ENCODE measurements at regions not wholly inside any gene's neighbourhood (a gene's known extent, or its start where the extent isn't known, plus 50 kb on each side); places are given as distances from the start of the nearest gene placed in this dataset.

DNA sequence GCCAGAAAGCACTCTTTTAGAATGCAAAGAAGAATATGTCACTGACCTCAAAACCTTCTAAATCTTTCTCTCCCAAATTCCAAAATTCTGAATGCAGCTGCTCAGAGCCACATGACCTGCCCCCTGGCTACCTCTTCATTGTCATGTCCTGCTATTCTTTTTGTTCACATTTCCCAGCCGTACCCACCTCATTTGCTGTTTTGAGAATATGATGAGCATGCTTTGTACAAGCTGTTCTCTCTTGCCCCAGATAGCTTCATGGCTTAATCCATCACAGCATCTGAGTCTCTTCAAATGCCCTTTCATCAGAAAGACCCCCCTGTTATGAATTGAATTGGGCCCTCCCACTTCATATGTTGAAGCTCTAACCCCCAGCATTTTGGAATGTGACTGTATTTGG is 214.3 kb downstream of the KCNS3 start:
- DNase-seq (ENCODE audit: insufficient read length, low spot score), result no peak
- no peak for FAIRE-seq
- TF ChIP-seq, protein P1, sequence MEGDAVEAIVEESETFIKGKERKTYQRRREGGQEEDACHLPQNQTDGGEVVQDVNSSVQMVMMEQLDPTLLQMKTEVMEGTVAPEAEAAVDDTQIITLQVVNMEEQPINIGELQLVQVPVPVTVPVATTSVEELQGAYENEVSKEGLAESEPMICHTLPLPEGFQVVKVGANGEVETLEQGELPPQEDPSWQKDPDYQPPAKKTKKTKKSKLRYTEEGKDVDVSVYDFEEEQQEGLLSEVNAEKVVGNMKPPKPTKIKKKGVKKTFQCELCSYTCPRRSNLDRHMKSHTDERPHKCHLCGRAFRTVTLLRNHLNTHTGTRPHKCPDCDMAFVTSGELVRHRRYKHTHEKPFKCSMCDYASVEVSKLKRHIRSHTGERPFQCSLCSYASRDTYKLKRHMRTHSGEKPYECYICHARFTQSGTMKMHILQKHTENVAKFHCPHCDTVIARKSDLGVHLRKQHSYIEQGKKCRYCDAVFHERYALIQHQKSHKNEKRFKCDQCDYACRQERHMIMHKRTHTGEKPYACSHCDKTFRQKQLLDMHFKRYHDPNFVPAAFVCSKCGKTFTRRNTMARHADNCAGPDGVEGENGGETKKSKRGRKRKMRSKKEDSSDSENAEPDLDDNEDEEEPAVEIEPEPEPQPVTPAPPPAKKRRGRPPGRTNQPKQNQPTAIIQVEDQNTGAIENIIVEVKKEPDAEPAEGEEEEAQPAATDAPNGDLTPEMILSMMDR (IDR thresholded peaks at IDR 0.05; ENCODE audit: insufficient read depth, missing control alignments), result no peak

DNA sequence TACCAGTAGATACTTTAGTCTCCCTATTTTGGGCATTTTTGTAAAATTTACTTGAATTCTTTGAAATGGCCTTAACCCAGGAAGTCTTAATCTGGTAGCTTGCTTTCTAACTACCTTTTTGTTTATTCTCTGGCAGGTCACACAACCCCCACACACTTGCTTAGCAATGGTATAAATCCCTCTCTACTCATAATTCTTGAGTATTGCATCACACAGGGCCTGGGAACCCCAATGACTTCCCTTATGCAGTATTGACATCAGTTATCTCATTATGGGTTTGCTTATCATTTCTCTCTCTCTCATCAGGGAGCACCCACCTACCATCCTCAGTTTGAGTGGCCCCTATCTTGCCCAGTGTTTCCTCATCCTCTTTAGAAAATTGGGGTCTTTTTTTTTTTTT is 207.1 kb downstream of the KCNS3 start:
- DNase-seq (ENCODE audit: insufficient read length, low spot score), result no peak
- no peak for FAIRE-seq
- TF ChIP-seq, protein P1 (IDR thresholded peaks at IDR 0.05; ENCODE audit: insufficient read depth, missing control alignments), result no peak

DNA sequence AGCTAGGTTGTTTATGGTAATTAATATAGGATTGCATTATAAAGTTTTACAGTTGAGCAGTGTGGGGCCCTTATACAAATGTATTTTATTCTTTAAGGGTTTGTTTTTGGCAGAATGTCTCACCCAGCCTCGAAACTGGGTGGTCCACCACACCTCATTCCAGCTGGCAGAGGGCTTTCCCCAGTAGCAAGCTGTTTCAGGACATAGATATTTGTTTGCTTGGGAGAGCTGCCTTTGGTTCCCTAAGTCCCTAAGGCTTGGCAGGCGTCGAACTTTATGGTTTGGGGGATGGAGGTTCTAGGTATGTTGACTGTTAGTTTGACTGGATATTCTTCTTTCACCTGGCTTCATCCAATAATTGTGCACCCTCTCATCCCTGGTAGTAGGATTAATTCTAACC is 205.9 kb downstream of the KCNS3 start:
- DNase-seq (ENCODE audit: insufficient read length, low spot score) (no peak), FAIRE-seq (no peak)
- TF ChIP-seq, protein P1 (IDR thresholded peaks at IDR 0.05; ENCODE audit: insufficient read depth, missing control alignments), result no peak

DNA sequence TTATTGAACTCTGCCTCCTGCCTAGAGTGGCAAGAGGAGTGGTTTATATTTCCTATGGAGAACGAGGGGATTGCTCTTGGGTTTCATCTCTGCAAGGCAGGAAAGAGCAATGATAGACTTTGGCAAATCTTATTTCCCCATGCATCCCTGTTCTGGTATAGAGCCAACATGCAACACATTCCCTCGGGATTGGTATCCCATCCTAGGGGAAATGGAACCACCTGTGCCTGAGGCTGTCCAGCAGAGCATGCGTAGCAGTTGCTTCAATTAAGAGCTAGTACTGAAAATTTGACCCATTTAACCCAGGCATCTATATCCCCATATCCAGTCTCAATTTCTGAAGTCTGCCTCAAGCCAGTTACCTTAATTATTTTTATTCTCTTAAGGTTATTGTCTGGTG is 205.3 kb downstream of the KCNS3 start:
- TF ChIP-seq, protein P1 (IDR thresholded peaks at IDR 0.05; ENCODE audit: insufficient read depth, missing control alignments), result no peak
- FAIRE-seq (no peak), DNase-seq (ENCODE audit: insufficient read length, low spot score) (no peak)

DNA sequence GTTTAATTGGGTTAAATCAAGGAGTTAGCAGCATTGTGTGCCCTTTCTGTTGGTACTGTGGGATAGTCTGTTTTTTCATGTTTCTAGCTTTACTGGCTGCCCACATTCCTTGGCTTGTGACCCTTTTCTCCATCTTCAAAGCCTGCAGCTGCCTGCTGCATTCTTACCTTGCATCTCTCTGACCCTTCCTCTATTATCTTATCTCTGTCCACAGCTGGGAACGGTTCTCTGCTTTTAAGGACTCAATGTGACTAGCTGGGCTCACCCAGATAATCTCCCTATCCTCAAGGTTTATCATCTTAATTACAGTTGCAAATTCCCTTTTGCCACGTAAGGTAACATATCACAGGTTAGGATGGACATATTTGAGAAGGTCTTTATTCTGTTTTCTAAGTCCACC is 199.7 kb downstream of the KCNS3 start:
- no peak for DNase-seq (ENCODE audit: insufficient read length, low spot score)
- FAIRE-seq, result no peak
- TF ChIP-seq, protein P1 (IDR thresholded peaks at IDR 0.05; ENCODE audit: insufficient read depth, missing control alignments), result no peak

DNA sequence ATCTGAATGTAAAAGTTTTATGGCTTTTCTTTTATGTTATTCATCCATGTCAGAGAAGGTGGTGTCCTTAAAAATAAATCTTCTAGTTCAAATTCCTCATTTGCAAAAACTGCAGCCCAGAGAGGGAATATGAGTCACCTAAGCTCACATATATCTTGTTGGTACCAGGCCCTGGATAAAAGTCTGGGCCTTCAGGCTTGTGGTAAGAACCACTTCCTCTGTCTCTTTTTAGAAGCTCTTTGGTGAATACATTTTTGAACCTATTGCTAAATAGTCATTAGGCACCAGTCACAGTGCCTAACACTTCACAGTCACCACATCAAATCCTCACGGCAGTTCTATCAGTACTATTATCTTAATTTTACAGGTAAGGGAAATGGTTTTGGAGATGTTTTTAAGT is 199.2 kb downstream of the KCNS3 start:
- no peak for DNase-seq (ENCODE audit: insufficient read length, low spot score)
- no peak for FAIRE-seq
- TF ChIP-seq, protein P1 (IDR thresholded peaks at IDR 0.05; ENCODE audit: insufficient read depth, missing control alignments), result no peak

DNA sequence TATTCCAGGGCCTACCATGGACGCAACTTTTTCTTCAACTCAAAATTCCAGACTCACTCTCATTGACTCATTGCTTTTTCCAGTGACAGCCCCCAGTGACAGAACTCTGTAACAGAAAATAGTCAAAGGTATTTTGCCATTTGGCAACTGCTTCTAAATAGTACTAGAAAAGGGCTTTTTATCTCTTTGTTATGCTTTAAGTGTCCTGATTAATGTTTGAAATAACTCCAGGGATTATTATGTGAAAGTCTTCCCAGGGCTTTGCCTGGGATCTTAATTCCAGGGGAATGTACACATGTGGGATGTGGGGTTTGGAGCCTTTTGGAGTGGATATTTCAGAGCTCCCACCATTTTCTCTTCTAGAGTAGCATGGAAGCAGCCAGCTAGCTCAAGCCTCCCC is 198.8 kb downstream of the KCNS3 start:
- no peak for DNase-seq (ENCODE audit: insufficient read length, low spot score)
- no peak for FAIRE-seq
- TF ChIP-seq, protein P1 (IDR thresholded peaks at IDR 0.05; ENCODE audit: insufficient read depth, missing control alignments), result no peak

All from D721Med (cell line).